NCI-H1105 treated with DMSO at 0.1 percent for 48 hours (cell line): ENCODE measurements at regions not wholly inside any gene's neighbourhood (a gene's known extent, or its start where the extent isn't known, plus 50 kb on each side); places are given as distances from the start of the nearest gene placed in this dataset.

ENCODE experiments used
- DNase-seq: peaks from one replicate; lab custom pipeline; 2025; lab: John Stamatoyannopoulos, UW

DNA sequence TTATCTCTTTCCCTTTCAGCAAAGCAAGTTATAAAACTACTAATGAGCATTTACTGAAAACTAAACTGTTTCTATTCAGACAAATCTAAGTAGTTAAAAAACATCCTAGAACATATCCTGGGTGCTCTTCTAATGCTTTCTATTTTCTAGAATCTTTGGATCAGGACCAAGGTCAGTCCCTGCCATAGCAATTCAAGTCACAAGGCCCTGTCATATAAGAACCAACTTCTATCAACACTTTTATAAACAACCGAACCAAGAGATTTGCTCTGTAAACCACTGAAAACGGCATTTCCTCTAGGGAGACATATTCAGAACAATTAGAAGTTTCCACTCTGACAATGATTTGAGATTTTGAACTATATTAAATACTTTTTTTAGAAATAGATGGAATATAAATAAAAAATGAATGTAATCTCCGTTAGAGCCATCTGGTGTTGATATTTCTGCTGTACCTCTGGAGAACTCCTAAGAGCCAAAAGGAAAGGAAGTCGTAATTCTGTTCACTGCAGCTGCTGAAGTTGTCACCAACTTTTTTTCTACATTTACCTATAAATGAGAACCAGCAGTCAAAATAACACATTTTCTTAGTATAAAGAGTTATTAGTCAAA, 51.4 kb upstream of the LGSN start:
- no peak for DNase-seq

DNA sequence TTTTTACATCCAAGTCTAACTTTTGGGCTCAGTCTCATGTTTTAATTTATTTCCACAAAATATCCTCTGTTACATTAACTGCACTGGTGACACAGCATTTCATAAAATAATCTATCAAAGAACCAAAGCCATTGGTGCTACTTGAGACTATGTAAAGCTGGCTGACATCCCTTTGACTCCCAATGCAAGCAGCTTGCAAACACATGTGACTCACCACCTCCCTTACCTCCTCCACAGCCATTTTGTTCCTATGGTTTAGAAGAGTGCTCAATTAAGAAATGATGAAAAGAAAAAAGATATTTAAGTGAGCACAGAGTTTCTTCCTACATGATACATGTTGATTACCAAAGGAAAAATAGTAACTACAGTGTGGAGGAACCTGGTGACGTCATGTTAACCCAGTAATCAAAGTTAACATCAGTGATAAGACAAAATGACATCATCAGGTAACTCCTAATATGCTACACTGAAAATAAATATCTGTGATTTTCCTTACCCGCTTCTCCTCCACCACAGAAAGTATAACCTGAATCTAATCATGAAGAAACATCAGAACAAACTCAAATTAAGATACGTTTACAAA, 53.3 kb upstream of the LGSN start:
- no peak for DNase-seq

DNA sequence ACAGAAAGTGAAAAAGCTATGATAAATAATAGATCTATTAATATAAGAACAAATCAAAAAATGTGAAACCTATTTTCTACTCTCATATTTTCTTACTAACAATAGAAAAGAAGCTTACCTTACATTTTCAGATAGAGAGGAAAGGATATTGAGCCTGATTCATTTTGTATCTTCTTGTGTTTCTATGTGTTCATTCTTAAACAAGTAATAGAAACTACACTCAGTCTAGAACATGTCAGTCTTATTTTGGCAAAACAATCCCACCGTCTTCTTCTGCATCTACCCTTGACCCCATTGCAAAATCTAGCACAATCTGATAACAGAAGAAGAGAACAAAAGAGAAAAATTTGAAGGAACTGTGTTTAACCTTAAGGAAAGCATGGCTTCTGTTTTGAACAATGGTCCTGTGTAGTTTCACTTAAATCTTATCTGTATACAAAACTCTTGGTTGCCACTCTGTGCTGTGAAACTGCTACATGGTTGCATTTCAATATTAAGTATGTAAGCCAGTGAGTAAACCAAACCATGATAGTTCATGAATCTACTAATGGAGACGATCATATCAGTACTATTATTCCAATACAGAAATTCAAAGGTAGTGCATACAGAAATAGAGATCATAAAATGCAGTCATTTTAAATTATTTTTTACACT, 69.5 kb upstream of the LGSN start:
- DNase-seq = no peak

DNA sequence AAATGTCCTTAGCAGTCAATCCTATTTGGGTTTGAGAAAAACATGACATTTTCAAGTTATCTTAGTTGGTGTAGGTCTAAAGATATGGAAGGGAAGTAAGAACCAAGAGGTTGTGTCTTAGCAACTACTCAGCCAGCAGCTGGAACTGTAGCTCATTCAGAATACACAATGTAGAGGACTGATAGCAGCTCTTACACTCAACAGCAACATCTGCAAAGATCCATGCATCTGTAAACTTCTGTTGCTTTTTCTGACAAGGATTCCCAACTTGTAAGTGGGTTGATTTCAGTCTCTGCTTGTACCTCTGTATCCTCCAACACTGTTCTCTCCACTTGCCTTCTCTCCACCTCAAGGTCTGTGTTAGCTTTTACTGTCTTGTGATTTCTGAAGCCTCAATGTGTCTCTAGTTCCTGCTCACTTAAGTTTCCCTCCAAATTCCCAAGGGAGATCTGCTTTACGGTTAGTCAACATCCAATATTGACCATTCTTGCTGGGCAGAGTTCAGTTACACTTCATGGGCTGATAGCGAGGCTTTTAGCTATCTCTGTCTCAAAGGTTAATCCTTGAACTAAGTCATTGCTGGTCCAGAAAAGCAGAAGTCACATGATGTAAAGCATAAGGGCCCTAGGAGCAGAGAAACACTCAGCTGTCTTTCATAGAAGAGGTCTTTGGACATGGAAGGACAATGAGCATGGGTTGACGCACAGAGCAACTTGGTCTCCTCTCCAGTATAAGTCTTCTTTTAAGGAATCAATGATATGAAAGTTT, 71.6 kb upstream of the LGSN start:
- no peak for DNase-seq

DNA sequence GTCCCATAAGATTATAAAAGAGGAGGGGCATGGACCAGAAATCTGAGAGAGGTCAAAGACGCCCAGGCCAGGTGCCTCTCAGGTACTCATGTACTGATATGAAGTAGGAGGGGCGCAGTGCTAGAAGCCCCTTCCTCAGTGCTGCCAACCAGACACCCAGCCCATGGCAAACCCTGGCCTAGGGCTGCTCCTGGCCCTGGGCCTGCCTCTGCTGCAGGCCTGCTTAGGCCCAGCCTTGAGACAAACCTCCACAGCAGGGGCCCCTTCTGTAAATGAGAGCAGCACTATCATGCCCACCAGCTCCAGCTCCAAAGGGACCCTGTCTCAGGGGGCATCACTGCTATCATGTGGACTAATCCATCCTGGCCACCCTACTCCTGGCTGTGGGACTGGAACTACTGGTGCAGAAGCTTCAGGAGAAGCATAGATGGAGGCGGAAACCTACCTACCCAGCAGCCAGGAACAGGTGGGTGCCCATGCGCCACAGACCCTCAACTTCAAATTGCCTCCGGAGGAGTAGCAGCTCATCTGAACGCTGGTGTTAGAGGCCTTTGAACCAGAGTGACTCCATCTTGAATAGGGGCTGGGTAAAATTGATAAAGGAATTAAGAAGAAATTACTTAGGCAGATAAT, 72.4 kb upstream of the LGSN start:
- no peak for DNase-seq

DNA sequence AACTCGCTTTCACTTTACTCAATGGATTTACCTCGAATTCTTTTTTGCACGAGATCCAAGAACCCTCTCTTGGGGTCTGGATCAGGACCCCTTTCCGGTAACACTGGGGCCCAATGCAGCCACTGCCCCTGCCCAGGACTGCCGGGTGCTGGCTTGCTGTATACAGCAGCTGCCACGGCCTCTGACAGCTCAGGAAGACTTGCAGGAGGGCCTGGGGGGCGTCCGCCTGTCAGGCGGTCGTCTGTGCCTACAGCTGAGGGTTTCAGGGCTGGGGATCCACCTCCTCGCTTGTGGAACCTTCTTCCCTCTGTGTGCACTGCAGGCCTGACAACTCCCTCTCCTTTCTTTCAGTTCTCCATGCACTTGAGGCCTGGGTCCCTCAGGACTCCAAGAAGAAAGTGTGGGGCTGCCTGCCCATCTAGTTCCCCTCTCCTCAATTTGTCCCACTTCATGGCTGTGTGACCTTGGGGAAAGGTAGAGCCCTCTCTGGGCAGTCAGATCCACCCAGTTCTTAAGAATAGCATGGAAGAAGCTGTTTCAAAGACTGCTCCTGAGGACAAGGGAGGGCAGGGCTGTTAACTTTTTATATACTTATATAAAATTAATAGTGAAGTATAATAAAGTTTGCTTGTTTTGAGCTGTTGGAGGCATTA, 75.0 kb upstream of the LGSN start:
- DNase-seq = no peak

DNA sequence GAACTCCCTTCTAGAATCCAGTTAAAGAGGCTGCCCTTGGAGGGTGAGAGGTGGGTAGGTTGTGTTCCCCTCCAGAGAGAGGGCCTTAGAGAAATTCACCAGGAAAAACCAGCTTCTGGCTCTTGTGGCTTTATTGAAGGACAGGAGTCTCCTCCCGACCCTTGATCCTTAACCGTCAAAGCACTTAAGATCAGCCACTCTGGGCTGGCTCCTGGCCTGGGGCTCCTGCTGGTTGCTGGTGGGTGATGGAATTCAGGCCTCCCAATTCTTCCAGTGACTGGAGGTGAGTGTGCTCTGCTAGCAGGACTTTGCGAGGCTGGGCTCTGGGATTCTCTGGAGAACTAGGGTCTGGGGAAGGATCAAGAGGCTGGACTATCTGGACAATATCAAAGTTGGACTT, 75.6 kb upstream of the LGSN start:
- DNase-seq = no peak

DNA sequence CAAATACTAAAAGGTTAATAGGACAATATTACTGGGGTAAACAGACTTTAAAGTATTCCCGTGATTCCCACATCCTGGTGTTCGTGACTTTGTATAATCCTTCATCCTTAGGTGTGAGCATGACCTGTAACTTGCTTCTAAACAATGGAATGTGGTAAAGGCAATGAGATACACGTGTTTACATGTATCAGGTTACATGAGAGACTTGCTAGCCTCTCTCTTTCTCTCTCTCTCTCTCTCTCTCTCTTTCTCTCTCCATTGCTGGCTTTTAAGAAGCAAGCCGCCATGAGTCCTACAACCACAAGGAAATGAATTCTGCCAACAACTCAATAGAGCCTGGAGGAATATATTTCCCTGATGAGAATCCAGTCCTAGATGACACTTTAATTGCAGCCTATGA, 83.9 kb upstream of the LGSN start:
- DNase-seq = no peak

DNA sequence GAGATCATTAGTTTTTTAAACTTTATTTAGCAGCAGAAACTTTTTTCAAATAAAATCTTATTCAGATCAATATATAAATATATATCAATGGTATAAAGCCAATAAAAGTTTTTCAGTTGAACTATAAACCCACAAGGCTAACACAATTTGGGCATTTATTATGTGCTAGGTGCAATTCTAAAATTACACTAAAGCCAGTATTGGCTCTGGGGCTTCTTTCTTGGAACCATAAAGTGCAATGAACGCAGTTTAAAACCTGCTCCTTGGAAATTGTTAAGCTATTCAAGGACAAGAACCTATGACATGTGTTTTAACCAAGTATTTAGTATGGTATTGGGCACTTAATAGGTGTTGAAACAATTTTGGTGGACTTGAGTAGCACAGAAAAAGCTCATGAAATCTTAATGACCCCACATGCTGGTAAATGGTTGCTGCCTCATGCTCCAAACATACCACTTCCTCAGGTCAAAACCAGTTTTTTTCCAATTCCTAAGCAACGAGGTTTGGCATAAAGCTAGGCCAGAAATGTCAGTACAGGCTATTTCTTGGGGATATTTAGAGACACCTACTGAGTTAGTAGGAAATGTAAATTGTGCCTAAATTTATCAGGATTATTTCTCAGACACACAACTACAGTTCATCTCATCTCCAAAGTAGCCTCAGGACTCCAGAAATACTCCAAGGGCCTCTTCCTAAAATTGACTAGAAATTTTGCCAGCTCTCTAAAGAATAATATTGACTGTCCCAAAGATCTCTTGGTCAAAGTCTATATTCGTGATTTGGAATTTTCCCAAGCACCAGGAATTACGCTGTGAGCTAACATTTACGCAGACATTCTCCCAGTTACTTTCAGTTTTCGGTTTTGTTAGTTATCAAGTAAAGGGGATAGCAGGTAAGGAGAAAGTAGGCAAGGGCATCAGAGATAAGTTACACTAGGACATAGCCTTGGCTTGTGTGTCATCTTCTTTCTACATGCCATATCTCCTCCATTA, 90.9 kb upstream of the LGSN start:
- no peak for DNase-seq

DNA sequence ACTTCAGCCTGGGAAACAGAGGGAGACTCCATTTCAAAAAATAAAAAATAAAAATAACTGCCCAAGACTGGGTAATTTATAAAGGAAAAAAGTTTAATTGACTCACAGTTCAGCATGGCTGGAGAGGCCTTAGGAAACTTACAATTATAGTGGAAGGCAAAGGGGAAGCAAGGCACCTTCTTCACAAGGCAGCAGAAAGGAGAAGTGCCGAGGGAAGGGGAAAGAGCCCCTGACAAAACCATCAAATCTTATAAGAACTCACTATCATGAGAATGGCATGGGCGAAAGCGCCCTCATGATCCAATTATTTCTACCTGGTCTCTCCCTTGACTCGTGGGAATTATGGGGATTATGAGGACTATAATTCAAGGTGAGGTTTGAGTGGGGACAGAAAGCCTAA, 95.5 kb upstream of the LGSN start:
- DNase-seq = no peak

DNA sequence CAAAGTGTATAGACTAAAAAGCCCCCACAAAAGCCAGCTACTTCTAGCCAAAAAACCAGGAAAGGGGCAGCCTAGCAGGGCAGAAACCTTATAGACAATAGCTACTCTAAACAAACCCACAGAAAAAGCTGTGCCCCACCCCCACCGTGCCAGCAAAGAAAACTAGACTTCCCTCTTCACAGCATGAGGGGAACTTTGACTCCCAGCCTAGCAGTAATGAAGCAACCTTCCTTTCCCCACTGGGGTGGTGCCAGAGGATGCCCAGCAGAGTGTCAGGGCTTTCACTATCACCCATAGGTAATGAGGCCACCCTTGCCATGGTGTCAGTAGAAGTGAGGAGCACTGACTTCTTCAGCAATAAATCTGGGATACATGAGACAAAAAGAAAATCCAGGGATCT, 99.0 kb upstream of the LGSN start:
- DNase-seq = no peak

DNA sequence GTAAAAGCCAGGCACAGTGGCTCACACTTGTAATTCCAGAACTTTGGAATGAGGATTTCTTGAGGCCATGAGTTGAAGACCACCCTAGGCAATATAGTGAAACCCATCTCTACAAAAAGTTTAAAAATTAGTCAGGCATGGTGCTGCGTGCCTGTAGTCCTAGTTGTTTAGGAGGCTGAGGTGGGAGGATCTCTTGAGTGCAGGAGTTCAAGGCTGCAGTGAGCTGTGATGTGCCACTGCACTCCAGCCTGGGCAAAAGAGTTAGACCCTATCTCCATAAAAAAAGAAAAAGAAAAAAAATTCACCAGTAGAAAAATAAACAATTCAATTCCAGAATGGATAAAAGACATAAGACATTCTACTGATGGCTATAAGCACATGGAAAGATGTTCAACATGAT, 104.9 kb upstream of the LGSN start:
- DNase-seq = no peak

DNA sequence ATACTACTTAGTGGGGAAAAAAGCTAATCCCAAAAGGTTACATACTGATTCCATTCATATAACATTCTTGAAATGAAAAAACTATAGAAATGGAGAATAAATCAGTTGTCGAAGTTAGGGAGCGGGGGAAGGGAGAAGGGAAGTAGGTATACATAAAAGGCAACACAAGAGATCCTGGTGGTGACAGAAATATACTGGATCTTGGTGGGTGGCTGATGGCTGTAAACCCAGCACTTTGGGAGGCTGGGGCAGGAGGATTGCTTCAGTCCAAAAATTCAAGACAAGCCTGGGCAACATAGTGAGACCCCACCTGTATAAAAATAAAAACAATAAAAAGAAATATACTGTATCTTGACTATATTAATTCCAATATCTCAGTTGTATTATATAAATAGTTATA, 105.7 kb upstream of the LGSN start:
- DNase-seq = no peak

DNA sequence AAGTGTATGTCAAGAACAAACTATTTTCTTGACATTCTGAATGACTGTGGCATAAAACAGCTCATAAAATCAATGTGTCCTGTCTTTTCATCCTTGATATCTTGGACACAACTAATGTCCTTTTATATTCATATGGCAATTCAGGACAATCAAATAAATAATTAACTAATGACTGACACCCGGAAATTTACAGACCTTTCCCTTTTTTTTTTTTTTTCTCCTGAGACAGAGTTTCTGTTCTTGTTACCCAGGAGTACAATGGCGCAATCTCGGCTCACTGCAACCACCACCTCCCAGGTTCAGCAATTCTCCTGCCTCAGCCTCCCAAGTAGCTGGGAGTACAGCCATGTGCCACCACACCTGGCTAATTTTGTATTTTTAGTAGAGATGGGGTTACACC, 107.1 kb upstream of the LGSN start:
- no peak for DNase-seq

DNA sequence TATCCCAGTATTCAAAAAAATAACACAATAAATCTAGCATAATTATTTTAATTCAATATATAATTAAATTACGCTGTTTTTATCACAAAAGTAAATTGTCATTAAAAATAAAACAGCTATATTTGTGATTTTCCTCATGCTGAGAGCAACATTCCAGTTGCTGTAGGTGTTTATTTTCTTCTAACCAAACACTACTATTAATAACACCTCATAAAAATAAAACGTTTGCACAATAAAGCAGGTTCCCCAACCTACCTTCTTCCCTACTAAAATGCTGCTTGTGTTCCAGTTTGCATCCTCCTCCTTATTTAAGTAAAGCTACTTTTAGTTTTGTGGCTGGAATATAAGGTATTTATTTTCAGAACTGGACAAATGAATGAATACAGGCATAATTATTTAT, 108.2 kb upstream of the LGSN start:
- no peak for DNase-seq

DNA sequence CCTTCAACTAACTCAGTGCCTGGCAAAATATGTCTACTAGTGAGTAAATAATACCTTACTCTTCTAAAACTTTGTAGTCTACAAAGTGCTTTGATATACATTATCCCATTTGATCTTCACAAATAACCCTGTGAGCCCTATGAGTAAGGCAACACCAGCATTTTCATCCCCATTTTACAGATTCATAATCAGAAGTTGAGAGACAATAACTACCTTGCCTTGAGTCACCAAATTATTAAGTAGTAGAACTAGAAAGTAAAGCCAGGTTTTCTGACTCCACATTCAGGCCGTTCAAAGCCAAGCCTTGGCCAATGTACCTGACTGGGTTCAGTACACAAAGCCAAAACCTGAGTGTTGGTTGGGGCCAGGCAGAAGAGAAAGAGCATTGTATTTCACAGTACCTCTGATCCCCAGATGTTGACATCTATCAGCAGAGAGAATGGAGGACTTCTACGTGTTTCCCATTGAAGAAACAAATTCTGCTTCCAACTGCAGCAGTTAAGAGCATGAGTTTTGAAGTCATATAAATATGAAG, 111.3 kb upstream of the LGSN start:
- DNase-seq = no peak

DNA sequence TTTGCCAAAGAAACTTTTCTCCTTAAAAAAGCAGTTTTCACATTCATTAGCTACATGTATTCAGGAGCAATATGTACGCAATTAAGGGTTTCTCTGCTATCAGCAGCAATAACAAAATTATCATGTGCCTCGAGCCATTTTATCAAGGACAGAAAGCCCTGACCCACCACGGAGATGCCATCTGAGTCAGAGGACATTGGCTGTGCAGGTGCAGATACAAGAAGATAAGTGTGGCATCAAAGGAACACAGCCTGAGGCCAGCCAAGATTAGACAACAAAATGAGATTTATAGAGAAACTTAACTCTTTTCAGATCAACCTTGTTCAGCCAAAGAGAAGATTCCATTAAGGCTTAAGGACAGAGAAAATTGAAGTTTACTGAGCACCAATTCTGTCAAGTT, 115.2 kb upstream of the LGSN start:
- no peak for DNase-seq

DNA sequence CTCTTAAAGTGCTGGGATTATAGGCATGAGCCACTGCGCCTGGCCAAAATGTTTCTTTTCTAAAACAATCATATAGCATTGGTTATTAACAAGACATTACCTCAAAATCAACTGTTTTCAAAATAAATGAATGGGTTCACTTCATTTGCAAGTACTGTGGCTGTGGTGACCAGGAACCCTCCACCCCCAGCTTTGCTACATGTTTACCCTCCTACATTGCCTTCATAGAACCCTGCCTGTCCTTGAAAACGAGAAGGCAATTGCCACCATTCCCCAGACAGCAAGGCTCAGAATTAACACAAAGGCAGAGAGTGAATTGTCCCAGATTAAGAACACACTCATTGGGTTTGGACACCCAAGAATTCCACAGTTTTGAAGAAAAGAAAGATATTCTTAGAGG, 116.6 kb upstream of the LGSN start:
- DNase-seq = no peak

DNA sequence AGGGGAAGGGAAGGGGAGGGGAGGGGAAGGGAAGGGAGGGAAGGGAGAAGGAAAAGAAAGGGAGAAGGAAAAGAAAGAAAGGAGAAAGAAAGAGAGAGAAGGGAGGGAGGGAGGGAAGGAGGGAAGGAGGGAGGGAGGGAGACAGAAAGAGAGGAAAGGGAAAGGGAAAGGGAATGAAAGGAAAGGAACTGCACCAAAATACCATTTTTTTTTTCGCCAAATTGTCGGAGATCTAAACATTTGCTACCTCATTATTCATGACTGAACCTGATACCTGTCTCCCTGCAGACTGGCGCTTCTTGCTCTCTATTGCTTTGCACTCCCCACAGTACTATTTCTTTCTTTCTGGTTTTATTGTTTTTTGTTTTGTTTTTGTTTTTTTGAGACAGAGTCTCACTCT, 117.3 kb upstream of the LGSN start:
- no peak for DNase-seq

DNA sequence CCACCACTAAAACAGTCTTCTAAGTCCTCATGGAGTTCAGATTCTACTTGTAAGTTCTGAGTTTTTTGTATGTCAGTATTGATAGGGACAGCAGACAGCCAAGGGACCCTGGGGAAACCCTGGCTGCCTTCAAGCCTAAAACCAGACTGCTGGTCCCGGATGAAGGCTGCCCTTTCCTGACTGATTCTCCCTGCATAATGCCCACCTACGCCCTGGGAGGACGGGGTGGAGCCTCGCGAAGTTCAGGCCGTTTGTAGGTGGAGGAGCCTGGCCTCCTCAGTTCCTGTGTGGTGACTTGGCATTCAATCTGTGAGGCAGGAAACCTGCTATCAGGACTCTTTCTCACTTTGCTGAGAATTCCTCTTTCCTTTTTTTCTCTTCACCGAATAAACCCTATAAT, 120.3 kb upstream of the LGSN start:
- DNase-seq = no peak

DNA sequence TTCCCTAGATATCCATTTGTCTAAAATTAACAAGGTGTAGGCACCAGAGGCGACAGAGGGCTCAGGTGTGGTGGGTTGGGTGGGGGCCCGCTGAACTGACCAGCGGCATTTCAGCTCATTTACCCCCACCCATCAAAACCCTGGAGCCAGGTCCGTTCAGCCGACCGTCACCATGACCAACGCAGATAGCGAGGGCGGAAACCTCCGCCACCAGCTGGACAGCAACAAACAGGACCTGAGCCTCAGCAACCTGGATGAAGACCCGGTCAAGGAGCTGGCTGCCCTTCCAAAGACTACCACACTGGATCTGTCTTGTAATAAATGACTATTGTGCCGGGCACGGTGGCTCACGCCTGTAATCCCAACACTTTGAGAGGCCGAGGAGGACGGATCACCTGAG, 120.8 kb upstream of the LGSN start:
- DNase-seq = no peak
